Adrenal gland (tissue), 5 donors: ENCODE measurements at regions not wholly inside any gene's neighbourhood (a gene's known extent, or its start where the extent isn't known, plus 50 kb on each side); places are given as distances from the start of the nearest gene placed in this dataset.

Experiments used
- POLR2A ChIP-seq, 2 donors: fragments of 450-650 bp; IDR thresholded peaks; one replicate each; pipeline ENCODE4 v1.6.1; 2017; ENCODE audit warnings: antibody characterized with exemption in 2 of 2, mild to moderate bottlenecking in 2 of 2, moderate library complexity in 1 of 2
- TF ChIP-seq, protein P1 (sequence below), 6 experiments: fragments of 450-650 bp in 4 of 6; fragments of 200-600 bp in 2 of 6; sonication (generic) in 1 of 6; IDR thresholded peaks; 1 replicate in 5 of 6; 2 replicates in 1 of 6; pipeline versions ENCODE4 v1.5.1 to v1.8.0; 2016 to 2021; ENCODE audit warnings: antibody characterized with exemption in 6 of 6, mild to moderate bottlenecking in 2 of 6, moderate library complexity in 1 of 6
- donor health status: DM: no; HTN: no; CAD: no.

DNA sequence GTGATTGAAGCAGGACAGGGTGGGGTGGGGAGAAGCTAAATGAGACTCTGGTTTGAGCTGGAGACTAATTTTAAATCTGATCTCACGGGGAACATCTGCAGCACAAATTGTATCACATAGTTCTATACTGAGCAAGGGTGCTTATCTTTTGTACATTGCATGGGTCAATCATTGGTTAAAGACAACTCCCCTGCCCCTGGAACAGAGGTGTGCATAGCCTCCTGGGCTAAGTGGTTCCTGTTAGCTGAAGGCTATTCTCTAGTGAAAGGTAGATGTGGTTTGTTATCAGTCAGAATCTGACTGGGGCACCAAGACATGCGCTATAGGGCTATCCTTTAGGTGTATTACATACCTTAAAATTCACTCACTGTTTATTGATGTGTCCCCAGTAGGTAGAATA, 103.9 kb upstream of the KITLG start:
- TF ChIP-seq, protein P1, sequence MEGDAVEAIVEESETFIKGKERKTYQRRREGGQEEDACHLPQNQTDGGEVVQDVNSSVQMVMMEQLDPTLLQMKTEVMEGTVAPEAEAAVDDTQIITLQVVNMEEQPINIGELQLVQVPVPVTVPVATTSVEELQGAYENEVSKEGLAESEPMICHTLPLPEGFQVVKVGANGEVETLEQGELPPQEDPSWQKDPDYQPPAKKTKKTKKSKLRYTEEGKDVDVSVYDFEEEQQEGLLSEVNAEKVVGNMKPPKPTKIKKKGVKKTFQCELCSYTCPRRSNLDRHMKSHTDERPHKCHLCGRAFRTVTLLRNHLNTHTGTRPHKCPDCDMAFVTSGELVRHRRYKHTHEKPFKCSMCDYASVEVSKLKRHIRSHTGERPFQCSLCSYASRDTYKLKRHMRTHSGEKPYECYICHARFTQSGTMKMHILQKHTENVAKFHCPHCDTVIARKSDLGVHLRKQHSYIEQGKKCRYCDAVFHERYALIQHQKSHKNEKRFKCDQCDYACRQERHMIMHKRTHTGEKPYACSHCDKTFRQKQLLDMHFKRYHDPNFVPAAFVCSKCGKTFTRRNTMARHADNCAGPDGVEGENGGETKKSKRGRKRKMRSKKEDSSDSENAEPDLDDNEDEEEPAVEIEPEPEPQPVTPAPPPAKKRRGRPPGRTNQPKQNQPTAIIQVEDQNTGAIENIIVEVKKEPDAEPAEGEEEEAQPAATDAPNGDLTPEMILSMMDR (IDR thresholded peaks at IDR 0.05) = no peak
- TF ChIP-seq POLR2A (IDR thresholded peaks at IDR 0.05) = no peak
